Breast epithelium (tissue), 4 donors: ENCODE measurements at regions not wholly inside any gene's neighbourhood (a gene's known extent, or its start where the extent isn't known, plus 50 kb on each side); places are given as distances from the start of the nearest gene placed in this dataset.

Source experiments
- DNase-seq, 2 donors: peaks; one replicate each; pipeline ENCODE4 v3.0.0-alpha.2; 2019; ENCODE audit warnings: low spot score in 2 of 2
- H3K27ac ChIP-seq, 2 donors: fragments of 200-600 bp; sonication (generic) in 1 of 2; one replicate each; pipeline ENCODE4 v1.5.1; 2016 to 2019; ENCODE audit warnings: mild to moderate bottlenecking in 1 of 2
- H3K27me3 ChIP-seq, 2 donors: fragments of 200-600 bp; sonication (generic) in 1 of 2; one replicate each; pipeline versions ENCODE4 v1.5.1 to v1.6.0; 2017 to 2019; ENCODE audit warnings: control low read depth in 1 of 2, mild to moderate bottlenecking in 1 of 2
- H3K36me3 ChIP-seq: fragments of 200-600 bp; one replicate; pipeline ENCODE4 v1.5.1; 2019
- H3K4me1 ChIP-seq, 2 donors: fragments of 200-600 bp; sonication (generic); one replicate each; pipeline ENCODE4 v1.5.1; 2016 to 2019; ENCODE audit warnings: control low read depth in 1 of 2
- H3K4me3 ChIP-seq, 3 donors: fragments of 200-600 bp; sonication (generic); 1 replicate in 2 of 3; 2 replicates in 1 of 3; pipeline ENCODE4 v1.5.1; 2016 to 2019; ENCODE audit warnings: mild to moderate bottlenecking in 3 of 3, moderate library complexity in 2 of 3
- H3K9me3 ChIP-seq, 2 donors: fragments of 200-600 bp; sonication (generic) in 1 of 2; one replicate each; pipeline ENCODE4 v1.5.1; 2016 to 2019; ENCODE audit warnings: control low read depth in 1 of 2
- CTCF ChIP-seq, 3 donors: fragments of 450-650 bp; IDR thresholded peaks; one replicate each; pipeline ENCODE4 v1.5.1; 2016 to 2017; ENCODE audit warnings: antibody characterized with exemption in 3 of 3, mild to moderate bottlenecking in 3 of 3, moderate library complexity in 3 of 3
- POLR2A ChIP-seq: fragments of 450-650 bp; IDR thresholded peaks from one replicate; pipeline ENCODE4 v1.6.1; 2016; ENCODE audit warnings: antibody characterized with exemption, mild to moderate bottlenecking, moderate library complexity
- POLR2AphosphoS5 ChIP-seq, 3 donors: sonication (generic); formaldehyde crosslinking; IDR thresholded peaks; one replicate each; pipeline ENCODE4 v1.6.1; 2017; ENCODE audit warnings: antibody characterized with exemption in 3 of 3
- intact Hi-C: fragments of 100-400 bp; cut with DNase I; formaldehyde crosslinking; loops from one replicate; pipeline ENCODE4 v1.15.1; 2023; ENCODE audit warnings: low total_unique reads

GRCh38 chr18:73288813-73289212 is 421.0 kb upstream of the NETO1 start:
- intact Hi-C loops = no loop called here
- Histone ChIP-seq H3K9me3 (no peaks in the 10 kb centered on the region), H3K4me1 (no peaks in the 10 kb centered on the region), H3K36me3 (no peaks in the 10 kb centered on the region), H3K4me3 (no peak overlapping the region), H3K27ac (no peak overlapping the region), H3K27me3 (no peaks in the 10 kb centered on the region)
- no peak for DNase-seq
- no peak for TF ChIP-seq POLR2AphosphoS5 (IDR thresholded peaks at IDR 0.05)
- TF ChIP-seq POLR2A = no peak
- TF ChIP-seq CTCF (IDR thresholded peaks at IDR 0.05) = no peak

- intact Hi-C loops = no loop called here
- Histone ChIP-seq H3K4me1 (no peaks in the 10 kb centered on the region), H3K27me3 (no peaks in the 10 kb centered on the region), H3K9me3 (no peaks in the 10 kb centered on the region), H3K4me3 (no peak overlapping the region), H3K27ac (no peak overlapping the region), H3K36me3 (no peaks in the 10 kb centered on the region)
- no peak for DNase-seq
- no peak for TF ChIP-seq CTCF (IDR thresholded peaks at IDR 0.05)
- TF ChIP-seq POLR2A = no peak
- no peak for TF ChIP-seq POLR2AphosphoS5 (IDR thresholded peaks at IDR 0.05)
These were observed 418.8 kb upstream of the NETO1 start for GRCh38 chr18:73286584-73286983.

GRCh38 chr18:73283788-73284187 is 416.0 kb upstream of the NETO1 start:
- no peak for TF ChIP-seq POLR2A
- TF ChIP-seq POLR2AphosphoS5 (IDR thresholded peaks at IDR 0.05) = no peak
- no peak for TF ChIP-seq CTCF (IDR thresholded peaks at IDR 0.05)
- intact Hi-C loops = no loop called here
- Histone ChIP-seq H3K4me3 (no peak overlapping the region), H3K4me1 (no peaks in the 10 kb centered on the region), H3K27ac (no peak overlapping the region), H3K27me3 (no peaks in the 10 kb centered on the region), H3K9me3 (no peaks in the 10 kb centered on the region), H3K36me3 (no peaks in the 10 kb centered on the region)
- no peak for DNase-seq

- Histone ChIP-seq H3K27me3 (no peaks in the 10 kb centered on the region), H3K27ac (no peak overlapping the region), H3K36me3 (no peaks in the 10 kb centered on the region), H3K9me3 (no peaks in the 10 kb centered on the region), H3K4me3 (no peak overlapping the region), H3K4me1 (no peaks in the 10 kb centered on the region)
- no peak for DNase-seq
- TF ChIP-seq POLR2A (no peak), CTCF (IDR thresholded peaks at IDR 0.05) (no peak), POLR2AphosphoS5 (IDR thresholded peaks at IDR 0.05) (no peak)
- intact Hi-C loops = no loop called here
These were observed 415.2 kb upstream of the NETO1 start for GRCh38 chr18:73283032-73283431.

- DNase-seq = no peak
- no peak for TF ChIP-seq CTCF (IDR thresholded peaks at IDR 0.05)
- no peak for TF ChIP-seq POLR2AphosphoS5 (IDR thresholded peaks at IDR 0.05)
- no peak for TF ChIP-seq POLR2A
These were observed 411.7 kb upstream of the NETO1 start for GRCh38 chr18:73279498-73279897.

More at GRCh38 chr18:73279498-73279897, 411.7 kb upstream of the NETO1 start:
- no peak overlapping the region for H3K4me3 ChIP-seq
- no peak overlapping the region for H3K27ac ChIP-seq
- no peaks in the 10 kb centered on the region for H3K27me3 ChIP-seq
- H3K4me1 ChIP-seq = no peaks in the 10 kb centered on the region
- H3K9me3 ChIP-seq = no peaks in the 10 kb centered on the region
- H3K36me3 ChIP-seq = no peaks in the 10 kb centered on the region
- intact Hi-C loops = no loop called here
